K562 (cell line): ENCODE measurements at regions not wholly inside any gene's neighbourhood (a gene's known extent, or its start where the extent isn't known, plus 50 kb on each side); places are given as distances from the start of the nearest gene placed in this dataset.

Experiments
- ATAC-seq: fragments of 200-7000 bp; cut with Tn5 transposase; 3 replicates; pipeline ENCODE4 v1.9.1; 2020; ENCODE audit warnings: moderate library complexity
- BruUV-seq: library from RNA; stranded (reverse); fragments of 400-500 nt; replicated peaks from 2 replicates; lab custom pipeline; 2021; lab: Mats Ljungman, UMichigan
- CTCF ChIA-PET: fragments of 300-600 bp; formaldehyde crosslinking; extraction: SDS; loops from one replicate; lab custom pipeline; 2021; ENCODE audit warnings: low intra/inter-chr PET ratio; lab: Yijun Ruan, JAX
- POLR2A ChIA-PET: fragments of 300-600, 350-650 bp; sonication (Branson Sonifier 250); formaldehyde crosslinking; extraction: SDS; loops from one replicate; lab custom pipeline; 2021; ENCODE audit warnings: antibody characterized with exemption, inconsistent platforms; lab: Yijun Ruan, JAX
- DNase-seq, 4 experiments: peaks; one replicate each; pipeline versions ENCODE4 v3.0.0 to v3.0.0-alpha.2; 2011 to 2018; ENCODE audit warnings: low spot score in 3 of 4, mixed read lengths in 3 of 4; ENCODE audit errors: extremely low read depth in 1 of 4
- FAIRE-seq: peaks from 2 replicates; lab custom pipeline; 2011; peaks lifted over from hg19 to GRCh38; lab: Jason Lieb, UNC
- H2AFZ ChIP-seq: 2 replicates; pipeline ENCODE4 v1.6.0; 2011; ENCODE audit warnings: low read depth, low read length, control low read depth, inconsistent platforms
- H3K27ac ChIP-seq: fragments of 200-600 bp; 3 replicates; pipeline ENCODE4 v1.8.0; 2011; ENCODE audit warnings: low read depth, mild to moderate bottlenecking, control low read depth, inconsistent platforms, low read length, moderate library complexity, mixed read lengths; ENCODE audit errors: extremely low read depth
- H3K27me3 ChIP-seq, 2 experiments: fragments of 300-600 bp in 1 of 2; 2 replicates in 1 of 2; 3 replicates in 1 of 2; pipeline versions ENCODE4 v1.6.0 to v1.8.0; 2011; ENCODE audit warnings: inconsistent platforms in 2 of 2, low read length in 2 of 2, mild to moderate bottlenecking in 1 of 2, mixed read lengths in 1 of 2, moderate library complexity in 1 of 2; ENCODE audit not compliant: control insufficient read depth in 2 of 2, insufficient read depth in 2 of 2
- H3K36me3 ChIP-seq: fragments of 300-600 bp; 3 replicates; pipeline ENCODE4 v1.8.0; 2011; ENCODE audit warnings: mild to moderate bottlenecking, low read length, inconsistent platforms; ENCODE audit not compliant: control insufficient read depth, insufficient read depth
- H3K4me1 ChIP-seq, 2 experiments: fragments of 200-600 bp in 1 of 2; replicated peaks in 1 of 2; 2 replicates in 1 of 2; 3 replicates in 1 of 2; pipeline versions ENCODE4 v1.5.1 to v1.8.0; 2011; ENCODE audit warnings: inconsistent platforms in 2 of 2, low read length in 2 of 2, mild to moderate bottlenecking in 1 of 2, mixed read lengths in 1 of 2, moderate library complexity in 1 of 2; ENCODE audit not compliant: control insufficient read depth in 2 of 2, insufficient read depth in 2 of 2
- H3K4me2 ChIP-seq: 2 replicates; pipeline ENCODE4 v1.6.1; 2011; ENCODE audit warnings: low read length, control low read depth, inconsistent platforms, mixed read lengths; ENCODE audit not compliant: insufficient read depth
- H3K4me3 ChIP-seq: fragments of 200-600 bp; sonication (generic), shearing (Covaris generic); 2 replicates; pipeline ENCODE4 v1.5.1; 2016; ENCODE audit warnings: control low read depth, inconsistent platforms
- H3K79me2 ChIP-seq: fragments of 200-600 bp; 3 replicates; pipeline ENCODE4 v1.8.0; 2011; ENCODE audit warnings: low read length, inconsistent platforms; ENCODE audit not compliant: control insufficient read depth, insufficient read depth
- H3K9ac ChIP-seq, 2 experiments: 2 replicates each; pipeline versions ENCODE4 v1.6.0 to v1.6.1; 2011; ENCODE audit warnings: low read depth in 2 of 2, low read length in 2 of 2, control low read depth in 1 of 2, inconsistent platforms in 1 of 2, mild to moderate bottlenecking in 1 of 2, mixed read lengths in 1 of 2; ENCODE audit not compliant: insufficient read depth in 1 of 2
- H3K9me1 ChIP-seq: one replicate; pipeline ENCODE4 v1.6.0; 2011; ENCODE audit warnings: inconsistent platforms, mild to moderate bottlenecking, low read length, moderate library complexity; ENCODE audit not compliant: control insufficient read depth, insufficient read depth
- H3K9me3 ChIP-seq: replicated peaks from 2 replicates; pipeline ENCODE4 v1.5.1; 2011; ENCODE audit warnings: low read depth, low read length, inconsistent platforms; ENCODE audit not compliant: control insufficient read depth, insufficient read depth
- H4K20me1 ChIP-seq: replicated peaks from 2 replicates; pipeline ENCODE4 v1.6.1; 2011; ENCODE audit warnings: low read length, inconsistent platforms, mixed read lengths; ENCODE audit not compliant: control insufficient read depth, insufficient read depth
- ARID3A ChIP-seq: IDR thresholded peaks from 2 replicates; pipeline ENCODE4 v1.6.1; 2012; ENCODE audit warnings: low read depth, low read length, improper control_type of control experiment, borderline replicate concordance
- CBX2 ChIP-seq: fragments of 200-600 bp; sonication (generic); IDR thresholded peaks from one replicate; pipeline ENCODE4 v1.6.1; 2012; ENCODE audit warnings: mild to moderate bottlenecking, low read length, inconsistent platforms; ENCODE audit not compliant: insufficient read depth, poor library complexity, severe bottlenecking
- DNMT1 ChIP-seq: fragments of 450-650 bp; IDR thresholded peaks from 2 replicates; pipeline ENCODE4 v1.6.1; 2016; ENCODE audit warnings: antibody characterized with exemption, mild to moderate bottlenecking
- EWSR1 ChIP-seq: fragments of 450-650 bp; IDR thresholded peaks from 2 replicates; pipeline ENCODE4 v1.6.1; 2018; ENCODE audit warnings: borderline replicate concordance, mild to moderate bottlenecking, low read depth, moderate library complexity; ENCODE audit not compliant: partially characterized antibody
- GATAD2A ChIP-seq: fragments of 450-650 bp; IDR thresholded peaks from 2 replicates; pipeline ENCODE4 v1.6.1; 2017
- GTF2E2 ChIP-seq: fragments of 200-800 bp; sonication (Bioruptor generic); IDR thresholded peaks from 2 replicates; pipeline ENCODE4 v1.6.1; 2016; ENCODE audit warnings: missing genetic modification characterization, missing compliant biosample characterization
- HNRNPK ChIP-seq: fragments of 200-400 bp; formaldehyde crosslinking; IDR thresholded peaks from one replicate; pipeline ENCODE4 v1.6.1; 2018; ENCODE audit warnings: mild to moderate bottlenecking, low read depth, low read length; ENCODE audit not compliant: poor library complexity, severe bottlenecking
- HNRNPLL ChIP-seq: fragments of 200-400 bp; formaldehyde crosslinking; IDR thresholded peaks from 2 replicates; pipeline ENCODE4 v1.6.1; 2017; ENCODE audit warnings: low read length, low read depth, mild to moderate bottlenecking; ENCODE audit not compliant: poor library complexity, severe bottlenecking
- KHSRP ChIP-seq: fragments of 450-650 bp; IDR thresholded peaks from 2 replicates; pipeline ENCODE4 v1.6.1; 2017
- MBD2 ChIP-seq: sonication (generic); IDR thresholded peaks from 2 replicates; pipeline ENCODE4 v1.6.1; 2016; ENCODE audit warnings: low read depth, borderline replicate concordance
- NCOR1 ChIP-seq: fragments of 450-650 bp; IDR thresholded peaks from 2 replicates; pipeline ENCODE4 v1.6.1; 2016; ENCODE audit warnings: mild to moderate bottlenecking, moderate library complexity
- POLR2H ChIP-seq: IDR thresholded peaks from 2 replicates; pipeline ENCODE4 v1.6.1; 2016; ENCODE audit warnings: missing genetic modification characterization, low read depth, mild to moderate bottlenecking, control low read depth, missing compliant biosample characterization, moderate library complexity
- TFE3 ChIP-seq: fragments of 450-650 bp; formaldehyde crosslinking; IDR thresholded peaks from 2 replicates; pipeline ENCODE4 v1.4.0; 2020; ENCODE audit warnings: mild to moderate bottlenecking, mixed read lengths
- THRB ChIP-seq: fragments of 450-650 bp; formaldehyde crosslinking; conservative IDR thresholded peaks from 2 replicates; pipeline ENCODE4 v1.4.0; 2022; ENCODE audit warnings: mild to moderate bottlenecking, missing genetic modification characterization
- ZNF184 ChIP-seq: sonication (generic); formaldehyde crosslinking; IDR thresholded peaks from 2 replicates; pipeline ENCODE4 v1.5.0; 2020; ENCODE audit warnings: missing genetic modification reagents
- ZNF444 ChIP-seq: fragments of 250-450 bp; sonication (Bioruptor Pico); IDR thresholded peaks from 2 replicates; pipeline ENCODE4 v1.4.0; 2020; ENCODE audit warnings: mild to moderate bottlenecking, moderate library complexity
- ZNF589 ChIP-seq: fragments of 200-800 bp; sonication (Bioruptor generic); IDR thresholded peaks from 2 replicates; pipeline ENCODE4 v1.6.1; 2016; ENCODE audit warnings: low read depth, missing genetic modification characterization, missing compliant biosample characterization
- ZNF75A ChIP-seq: fragments of 450-650 bp; formaldehyde crosslinking; IDR thresholded peaks from 2 replicates; pipeline ENCODE4 v1.4.0; 2020; ENCODE audit warnings: mild to moderate bottlenecking
- ZNF780A ChIP-seq: fragments of 250-450 bp; sonication (Bioruptor Pico); IDR thresholded peaks from 2 replicates; pipeline ENCODE4 v1.5.0; 2021; ENCODE audit warnings: mild to moderate bottlenecking
- WGBS: fragments of 100-300 bp; shearing (Covaris generic); methylation state at CpG from one replicate; pipeline ENCODE4 v1.1.6; 2016; ENCODE audit warnings: low coverage, mixed read lengths; ENCODE audit not compliant: insufficient coverage; ENCODE audit errors: missing lambda C conversion rate; 5-methylcytosine and 5-hydroxymethylcytosine counted together
- in situ Hi-C: fragments of 300-500 bp; cut with MboI; formaldehyde crosslinking; loops from 4 replicates; pipeline ENCODE4 v1.15.0; 2018; ENCODE audit warnings: inconsistent platforms, mixed read lengths
- intact Hi-C: fragments of 100-400 bp; cut with micrococcal nuclease; formaldehyde crosslinking; loops from 2 replicates; pipeline ENCODE4 v1.14.2; 2022

DNA sequence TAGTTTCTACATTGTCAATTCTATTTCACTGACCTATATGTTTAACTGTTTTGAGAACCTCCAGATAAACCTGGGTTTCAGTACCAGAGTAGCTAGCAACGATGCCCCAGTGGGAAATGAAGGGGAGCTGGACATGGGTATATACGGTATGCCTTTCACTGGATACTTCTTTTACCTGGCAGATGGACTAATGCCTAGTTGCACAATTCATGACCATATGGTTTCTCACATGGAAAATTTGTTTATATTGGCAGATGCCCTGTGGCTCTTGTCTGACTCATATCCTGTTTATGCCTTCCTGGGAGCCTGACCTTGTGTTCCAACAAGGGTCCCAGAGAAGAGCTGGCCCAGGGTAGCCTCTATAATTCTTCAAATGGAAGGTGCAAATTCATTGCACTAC lies 144.1 kb downstream of the MAT2B start:
- H3K27me3 ChIP-seq, result no peaks in the 10 kb centered on the region
- H4K20me1 ChIP-seq, result no peaks in the 10 kb centered on the region
- CTCF ChIA-PET, result no interaction called here
- no peak overlapping the region for H3K4me2 ChIP-seq
- H3K36me3 ChIP-seq, result no peaks in the 10 kb centered on the region
- H3K9me3 ChIP-seq, result no peaks in the 10 kb centered on the region
- no peak for ATAC-seq
- no peaks in the 10 kb centered on the region for H3K9me1 ChIP-seq
- FAIRE-seq, result no peak
- 3% methylated on average over 2 of the region's 2 CpGs for WGBS
- no peak overlapping the region for H3K27ac ChIP-seq
- intact Hi-C loops, result no loop called here
- H3K9ac ChIP-seq, result no peak overlapping the region
- no peak for TF ChIP-seq CBX2
- no peak for TF ChIP-seq HNRNPLL
- no peak for TF ChIP-seq ZNF589 (CRISPR knock-in tag)
- TF ChIP-seq GATAD2A, result no peak
- no peak for TF ChIP-seq POLR2H (tag)
- no peak for TF ChIP-seq EWSR1
- no peak for TF ChIP-seq DNMT1
- TF ChIP-seq THRB, result no peak
- no peak for TF ChIP-seq ZNF444 (CRISPR knock-in tag)
- no peak for TF ChIP-seq KHSRP
- no peak for TF ChIP-seq ARID3A
- no peak for TF ChIP-seq TFE3 (CRISPR knock-in tag)
- no peak for TF ChIP-seq MBD2
- no peak for TF ChIP-seq ZNF75A
- no peak for TF ChIP-seq GTF2E2 (tag)
- no peak for TF ChIP-seq ZNF780A (CRISPR knock-in tag)
- TF ChIP-seq ZNF184, result no peak
- TF ChIP-seq HNRNPK, result no peak
- TF ChIP-seq NCOR1, result no peak
- H2AFZ ChIP-seq, result no peak overlapping the region
- no TSS peak for BruUV-seq
- POLR2A ChIA-PET, result no interaction called here
- no peaks in the 10 kb centered on the region for H3K79me2 ChIP-seq
- no peak for DNase-seq
- no peak overlapping the region for H3K4me3 ChIP-seq
- in situ Hi-C loops, result no loop called here
- H3K4me1 ChIP-seq, result no peaks in the 10 kb centered on the region
